H4 (cell line): ENCODE measurements at regions not wholly inside any gene's neighbourhood (a gene's known extent, or its start where the extent isn't known, plus 50 kb on each side); places are given as distances from the start of the nearest gene placed in this dataset.
A peak's percentile ranks its signal among the peaks of the same experiment; 100 is the strongest.

Experiments
- DNase-seq: peaks from one replicate; pipeline ENCODE4 v3.0.0-alpha.2; 2015; ENCODE audit warnings: low spot score

DNA sequence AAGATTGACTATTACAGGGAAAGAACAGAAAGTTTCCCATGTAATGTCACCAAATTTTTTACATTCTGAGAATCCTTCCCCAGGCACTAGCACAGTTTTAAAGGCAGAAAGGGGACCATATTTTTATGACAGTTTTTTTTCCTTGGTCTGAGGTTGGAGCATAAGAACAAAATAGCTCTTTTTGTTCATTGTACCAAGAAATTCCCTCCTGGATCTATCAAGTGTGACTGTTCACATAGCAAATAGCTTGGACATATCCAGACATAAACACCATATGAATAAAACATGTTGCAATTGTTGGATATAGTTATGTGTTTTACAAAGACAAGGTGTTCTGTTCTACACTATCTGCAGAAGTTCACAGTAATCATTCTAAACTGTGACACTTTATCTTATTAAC is 182.4 kb upstream of the ADGRL2 start:
- DNase-seq: no peak

DNA sequence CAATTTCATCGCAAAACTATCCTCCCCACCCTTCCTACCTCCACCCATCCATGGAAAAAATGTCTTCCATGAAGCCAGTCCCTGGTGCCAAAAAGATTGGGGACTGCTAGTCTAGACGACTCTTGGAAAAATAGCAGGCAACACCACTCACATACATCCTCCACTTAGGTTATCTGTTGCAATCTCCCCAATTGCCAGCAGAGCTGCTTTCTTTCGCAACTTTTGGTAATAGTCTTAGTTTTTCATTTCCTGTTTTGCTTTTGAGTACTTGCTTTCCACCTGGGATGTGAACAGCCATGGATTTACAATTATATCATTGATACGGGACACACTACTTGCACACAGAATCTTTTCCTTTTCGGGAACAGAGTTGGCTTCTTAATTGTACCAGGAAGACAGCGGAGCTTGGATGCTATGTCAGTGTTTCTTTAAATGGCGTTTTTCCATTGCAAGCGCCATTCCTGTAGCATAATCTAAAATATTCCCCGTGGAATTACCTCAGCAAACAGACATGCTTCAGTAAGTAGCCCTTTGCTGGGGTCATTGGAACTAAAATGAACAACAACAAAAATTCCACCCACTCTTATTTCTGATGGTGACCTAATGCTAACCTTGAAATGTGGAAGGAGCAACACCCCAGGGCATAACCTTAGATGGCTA is 183.3 kb upstream of the ADGRL2 start:
- peak; percentile 14 for DNase-seq

DNA sequence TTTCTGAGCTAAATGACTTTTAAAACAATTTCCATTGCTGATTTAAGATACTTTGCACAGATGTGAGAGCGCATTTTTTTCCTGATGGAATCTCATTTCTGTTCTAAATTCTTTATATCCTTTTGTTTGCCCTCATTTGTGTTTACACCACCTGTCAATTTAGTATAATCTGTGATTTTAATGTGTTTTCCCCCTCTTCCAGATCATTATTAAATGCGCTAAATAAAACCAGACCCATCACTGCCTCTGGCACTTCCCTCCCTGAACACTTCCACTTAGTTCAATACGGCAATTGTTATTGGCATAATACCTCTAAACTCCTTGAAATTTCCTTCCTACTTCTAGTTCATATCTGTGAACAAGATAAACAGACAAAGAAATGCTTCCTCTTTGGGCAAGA is 186.9 kb upstream of the ADGRL2 start:
- no peak for DNase-seq

DNA sequence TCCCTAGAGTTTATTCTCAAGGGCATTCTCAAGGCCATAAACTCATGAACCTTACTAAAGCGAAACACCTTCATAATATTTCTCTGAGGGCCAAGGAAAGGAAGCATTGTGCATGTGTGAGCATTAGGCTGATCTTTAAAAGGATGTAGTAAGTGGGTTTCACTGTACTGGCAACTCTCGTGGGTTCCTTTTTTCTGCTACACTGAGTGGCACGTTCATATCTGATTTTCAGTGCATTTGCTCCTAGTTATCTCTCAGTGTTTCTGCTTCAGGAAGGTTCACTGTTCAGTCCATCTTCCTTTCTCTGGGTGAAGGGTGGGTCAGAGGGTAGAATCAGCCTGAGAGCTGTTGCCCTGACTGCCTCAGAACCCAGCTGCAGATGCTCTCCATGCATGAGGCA is 192.8 kb upstream of the ADGRL2 start:
- no peak for DNase-seq

DNA sequence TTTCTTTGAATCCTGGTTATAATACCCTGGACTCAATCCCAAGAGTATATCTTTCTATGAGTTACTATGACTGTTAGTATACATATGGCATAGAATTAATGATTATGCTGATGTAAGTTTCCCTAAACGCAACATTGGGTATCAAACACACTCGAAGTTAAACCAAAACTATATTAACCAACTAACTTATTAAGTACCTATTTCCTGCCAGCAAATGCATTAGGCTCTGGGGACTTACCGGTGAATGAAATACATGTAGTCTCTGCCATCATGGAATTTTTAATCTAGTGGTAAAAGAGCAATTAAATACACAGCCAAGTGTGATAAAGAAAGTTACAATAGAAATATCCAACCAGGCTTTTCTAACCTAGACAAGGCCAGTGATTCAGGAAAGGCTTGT is 193.6 kb upstream of the ADGRL2 start:
- no peak for DNase-seq

DNA sequence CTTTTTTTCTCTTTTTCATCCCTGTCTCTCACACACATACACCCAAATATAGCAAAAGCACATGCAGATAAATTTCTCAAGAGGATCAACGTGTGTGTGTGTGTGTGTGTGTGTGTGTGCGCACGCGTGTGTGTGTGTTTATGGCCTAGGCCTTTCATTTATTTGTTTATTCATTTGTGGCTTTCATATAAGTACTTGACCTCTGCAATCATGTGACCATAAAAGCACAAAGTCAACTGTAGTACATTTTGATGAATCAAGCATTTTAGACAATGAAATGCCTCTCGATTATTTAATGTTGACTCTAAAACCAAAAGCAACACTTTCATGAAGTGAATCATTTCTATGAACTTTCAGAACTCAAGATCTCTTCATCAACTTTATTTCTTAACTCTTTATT is 194.1 kb upstream of the ADGRL2 start:
- no peak for DNase-seq

DNA sequence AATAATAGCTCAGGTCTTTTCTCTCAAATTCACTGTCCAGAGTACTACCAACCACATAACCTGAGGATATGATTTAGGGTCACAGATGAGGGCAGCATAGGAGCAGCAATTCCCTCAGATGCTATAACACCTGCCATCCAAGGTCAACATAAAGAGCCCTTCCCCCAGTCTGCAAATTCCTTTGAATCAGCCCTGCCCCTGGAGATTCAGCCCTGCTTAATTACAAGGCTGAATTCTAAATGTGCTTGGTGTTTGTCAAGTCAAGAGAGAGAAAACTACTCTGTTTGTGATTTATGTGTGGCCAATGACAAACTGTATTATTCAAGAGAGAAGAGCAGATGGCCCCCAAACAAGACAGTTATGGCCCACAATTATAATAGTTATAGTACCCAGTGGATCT is 195.7 kb upstream of the ADGRL2 start:
- DNase-seq: no peak

DNA sequence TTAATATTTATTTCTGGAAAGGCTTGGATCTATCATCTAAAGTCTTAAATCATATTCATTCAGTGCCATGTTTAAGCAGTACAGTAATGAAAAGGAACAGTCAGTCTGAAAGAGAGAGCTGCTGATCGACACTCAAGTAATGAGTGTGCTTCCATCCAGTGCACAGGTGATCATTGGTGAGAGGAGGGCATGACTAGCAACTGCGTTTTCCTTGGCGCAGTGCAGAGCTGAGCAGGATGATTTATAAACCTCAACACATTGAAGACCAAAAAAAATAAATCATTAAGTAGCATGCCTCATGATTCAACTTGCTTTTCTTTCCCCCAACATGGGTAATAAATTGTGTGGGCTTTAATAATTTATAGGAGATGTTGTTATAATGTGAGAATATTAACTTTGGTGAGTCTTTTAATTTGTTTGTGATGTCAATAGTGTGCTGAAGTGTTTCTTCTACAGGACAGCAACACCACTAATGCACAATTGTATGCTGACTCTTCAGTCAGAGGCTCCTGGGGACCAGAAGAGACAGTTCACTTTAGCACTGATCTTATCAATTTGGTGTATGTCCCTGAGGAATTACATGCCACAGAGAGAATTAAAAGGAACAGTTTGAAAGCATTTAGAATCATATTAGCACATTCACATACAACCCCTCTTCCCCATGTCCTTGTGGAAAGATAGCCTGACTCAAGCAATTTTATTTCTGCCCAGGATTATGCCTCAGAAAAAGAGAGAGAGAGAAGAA is 199.7 kb upstream of the ADGRL2 start:
- DNase-seq: no peak

DNA sequence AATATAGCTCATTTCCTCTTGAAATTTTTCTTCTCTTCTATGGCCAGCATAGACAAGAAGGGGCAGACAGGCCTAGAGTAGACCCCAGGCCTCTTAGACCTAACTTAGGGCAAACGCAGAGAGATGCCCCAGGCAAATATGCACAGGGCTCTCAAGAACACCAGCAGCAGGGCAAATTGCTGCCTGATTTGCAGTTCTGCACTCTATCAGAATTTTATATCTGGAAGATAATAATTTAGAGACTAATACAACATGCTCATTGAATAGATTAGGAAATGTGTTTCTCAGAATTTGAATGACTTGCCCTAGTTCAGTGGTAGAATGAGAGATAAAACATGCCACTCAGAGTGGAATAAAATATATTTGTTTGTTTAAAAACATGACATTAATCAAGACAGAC is 200.4 kb upstream of the ADGRL2 start:
- no peak for DNase-seq

DNA sequence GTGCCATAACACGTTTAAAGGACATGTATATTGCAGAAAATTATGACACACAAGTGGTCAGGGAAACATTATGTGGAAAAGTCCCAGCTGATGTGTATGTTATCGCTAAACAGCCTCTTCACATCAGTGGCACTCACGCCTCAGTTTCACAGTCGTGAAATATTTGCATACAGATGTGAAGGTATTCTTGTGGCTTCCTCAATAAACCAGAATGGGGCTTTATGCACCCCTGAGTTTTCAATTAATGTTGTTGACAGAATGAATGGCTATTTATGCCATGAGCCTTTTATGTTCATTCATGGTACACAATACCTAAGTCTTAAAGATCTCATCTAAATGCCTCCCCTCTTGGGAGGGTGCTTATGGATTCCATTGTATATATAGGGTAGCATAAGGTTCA is 202.1 kb upstream of the ADGRL2 start:
- no peak for DNase-seq

DNA sequence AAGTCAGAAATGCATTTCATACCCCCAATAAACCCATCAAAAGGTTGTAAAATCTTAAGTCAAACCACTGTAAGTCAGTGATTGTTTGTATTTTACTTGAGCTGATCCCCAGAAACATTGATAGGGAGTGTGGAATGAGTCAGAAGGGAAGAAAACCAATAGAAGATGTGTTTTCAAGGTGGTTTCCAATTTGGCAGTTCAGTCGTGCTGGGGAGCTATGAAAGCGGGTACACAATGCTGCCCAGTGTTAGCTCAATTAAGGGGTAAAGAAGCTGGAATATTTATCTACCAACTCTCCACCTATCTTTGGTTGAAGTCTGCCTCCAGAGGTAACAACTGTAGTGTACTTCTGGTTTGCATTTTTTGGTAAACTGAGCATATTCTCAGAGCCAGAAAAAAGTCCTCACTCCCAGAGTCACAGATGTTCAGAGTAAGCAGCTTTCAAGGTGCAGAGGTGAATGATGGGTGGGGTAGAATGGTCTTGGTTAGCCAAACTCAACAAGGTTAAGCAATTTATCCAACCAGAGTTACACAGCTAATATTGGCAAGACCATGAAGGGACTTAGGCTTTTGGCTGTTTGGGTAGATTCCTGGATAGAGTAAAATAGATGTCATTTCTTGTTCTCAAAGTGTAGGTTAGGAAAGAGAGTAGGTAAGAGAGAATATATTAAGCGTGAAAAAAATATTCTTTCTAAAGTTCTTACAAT is 202.9 kb upstream of the ADGRL2 start:
- no peak for DNase-seq

DNA sequence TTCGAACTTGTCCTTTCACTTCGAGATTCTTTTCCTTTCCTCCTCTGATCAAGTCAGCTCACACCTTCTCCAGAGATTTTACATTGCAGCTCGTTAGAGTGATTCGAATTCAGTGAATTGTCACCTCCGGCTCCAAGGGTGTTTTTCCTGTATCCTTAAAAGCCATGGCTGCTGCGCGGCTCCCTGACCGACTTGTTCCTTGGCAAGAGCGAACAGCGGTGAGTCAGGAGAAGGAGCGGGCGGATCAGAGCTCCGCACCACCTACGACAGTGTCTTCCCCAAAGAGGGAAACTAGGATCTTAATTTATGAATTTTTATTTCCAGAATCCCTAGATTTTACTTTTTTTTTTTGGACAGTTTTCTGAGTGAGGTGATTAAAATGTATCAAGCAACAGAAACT is 204.4 kb upstream of the ADGRL2 start:
- no peak for DNase-seq

DNA sequence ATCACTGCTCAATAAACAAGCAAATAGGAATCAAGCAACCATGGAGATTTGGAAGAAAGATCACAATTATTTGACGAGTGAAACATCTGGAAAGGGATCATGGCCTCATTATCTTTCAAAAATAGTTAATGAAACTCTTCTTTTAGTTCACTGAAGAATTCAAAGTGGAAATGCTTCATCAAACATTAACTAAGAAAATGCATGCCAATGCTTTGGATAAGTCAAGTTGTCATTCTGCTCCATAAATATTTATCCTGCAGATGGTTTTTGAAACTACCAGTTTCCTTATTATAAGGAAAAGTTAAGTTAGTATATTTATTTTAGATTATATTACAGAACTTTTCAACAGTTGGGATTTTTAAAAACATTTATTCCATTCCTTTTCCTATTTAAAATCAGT is 206.5 kb upstream of the ADGRL2 start:
- DNase-seq: no peak

DNA sequence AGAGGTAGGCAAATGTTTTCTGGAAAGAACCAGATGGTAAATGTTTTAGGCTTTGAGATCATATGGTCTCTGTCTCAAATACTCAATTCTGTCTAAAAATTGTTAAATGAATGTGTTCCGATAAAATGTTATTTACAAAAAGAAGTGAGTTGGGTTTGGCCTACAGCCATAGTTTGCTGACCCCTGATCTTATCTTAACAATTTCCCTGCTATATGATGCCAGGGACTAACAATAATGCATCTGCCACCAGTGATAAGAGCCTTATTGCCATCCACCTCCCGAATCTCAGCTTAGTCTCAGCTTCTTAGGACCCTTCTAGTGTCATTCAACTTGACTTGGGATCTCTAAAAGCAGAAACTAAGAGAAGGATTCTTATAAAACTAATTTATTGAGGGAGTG is 208.5 kb upstream of the ADGRL2 start:
- no peak for DNase-seq

DNA sequence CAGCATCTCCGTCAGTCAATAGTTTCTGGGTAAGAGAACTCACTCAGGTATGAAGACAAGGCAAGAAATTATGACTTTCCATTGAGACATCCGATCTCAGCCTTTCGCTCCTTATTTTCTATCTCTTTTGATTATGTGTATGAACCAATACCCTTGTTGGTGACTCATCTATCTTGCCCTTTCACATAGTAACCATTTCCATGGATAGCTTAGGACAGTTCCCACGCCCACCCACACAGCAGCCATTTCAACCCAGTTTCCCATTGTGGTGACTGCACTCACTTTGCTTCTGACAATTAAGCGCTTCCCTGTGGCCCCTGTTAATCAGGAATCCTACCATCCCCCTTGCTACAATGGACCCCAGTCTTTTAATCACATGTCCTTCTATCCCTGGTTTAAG is 210.6 kb upstream of the ADGRL2 start:
- no peak for DNase-seq

DNA sequence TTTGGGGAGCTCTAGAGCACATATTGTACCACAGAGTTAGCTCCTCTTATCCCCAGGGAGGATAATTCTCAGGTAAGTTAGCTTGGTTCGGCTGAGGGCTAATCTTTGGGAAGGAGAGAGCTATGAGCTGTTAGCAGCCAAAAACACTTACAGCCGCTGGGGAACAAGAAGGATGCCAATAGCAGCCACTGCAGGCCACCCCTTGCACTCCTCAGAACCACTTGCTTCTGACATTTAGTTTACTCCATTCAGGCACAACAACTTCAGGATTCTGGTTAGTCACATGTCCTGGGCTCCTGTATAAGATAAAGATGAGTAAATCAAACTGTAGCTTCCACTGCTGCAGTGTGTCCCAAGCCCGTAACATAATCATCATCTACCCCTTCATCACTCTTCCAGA is 212.6 kb upstream of the ADGRL2 start:
- no peak for DNase-seq

DNA sequence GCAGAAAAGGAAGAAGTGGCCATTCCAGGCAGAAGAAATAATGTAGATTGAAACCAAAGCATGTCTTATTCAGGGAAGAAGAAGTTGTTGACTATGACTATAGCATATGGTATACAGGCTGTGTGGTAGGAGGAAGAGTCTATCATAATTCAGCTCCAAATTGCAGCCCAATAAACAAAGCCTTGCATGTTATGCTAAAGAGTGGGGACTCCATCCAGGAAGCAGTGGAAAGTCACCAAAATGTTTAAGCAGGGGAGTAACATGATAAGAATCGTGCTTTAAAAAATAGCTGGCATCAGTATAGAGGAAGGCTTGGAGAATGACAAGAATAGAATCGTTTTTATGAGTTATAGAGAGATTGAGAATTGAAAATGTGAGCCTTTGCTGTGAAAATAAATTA is 213.3 kb upstream of the ADGRL2 start:
- no peak for DNase-seq

DNA sequence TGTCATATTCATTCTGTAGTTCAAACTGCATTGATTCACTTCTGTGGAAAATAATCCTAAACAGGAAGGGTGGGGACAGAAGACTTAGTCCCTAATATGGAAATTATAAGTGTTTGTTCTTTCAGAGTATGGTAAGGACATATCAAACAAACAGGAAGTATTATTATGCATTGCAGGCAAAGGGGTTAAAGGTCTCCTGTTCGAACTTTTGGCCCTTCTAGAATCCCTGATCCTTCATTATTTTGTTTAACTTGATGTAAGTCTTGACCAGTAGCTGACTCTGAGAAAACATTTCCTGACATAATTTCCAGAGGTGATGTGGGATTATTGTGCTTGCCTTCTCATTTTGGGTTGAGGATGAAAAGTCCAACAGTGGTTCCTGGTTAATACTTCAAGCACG is 215.4 kb upstream of the ADGRL2 start:
- no peak for DNase-seq

DNA sequence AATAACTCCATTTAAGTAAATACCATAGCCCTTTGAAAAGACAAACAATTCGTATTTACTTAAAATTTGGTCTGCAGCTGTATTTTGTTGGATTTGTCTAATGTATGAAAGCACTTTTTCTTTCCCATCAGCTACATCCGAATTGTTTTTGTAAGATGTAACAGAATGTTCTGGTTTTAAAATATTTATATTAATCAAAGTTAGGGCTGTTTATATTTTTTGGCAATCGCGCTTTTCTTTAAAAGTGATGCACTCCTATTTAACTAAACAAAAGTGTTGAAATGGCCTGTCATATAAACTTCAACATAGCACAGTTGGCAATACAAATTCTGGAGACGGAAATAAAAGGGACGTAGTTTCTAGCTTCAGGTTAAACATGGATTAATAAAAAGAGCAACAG is 216.3 kb upstream of the ADGRL2 start:
- DNase-seq: no peak

DNA sequence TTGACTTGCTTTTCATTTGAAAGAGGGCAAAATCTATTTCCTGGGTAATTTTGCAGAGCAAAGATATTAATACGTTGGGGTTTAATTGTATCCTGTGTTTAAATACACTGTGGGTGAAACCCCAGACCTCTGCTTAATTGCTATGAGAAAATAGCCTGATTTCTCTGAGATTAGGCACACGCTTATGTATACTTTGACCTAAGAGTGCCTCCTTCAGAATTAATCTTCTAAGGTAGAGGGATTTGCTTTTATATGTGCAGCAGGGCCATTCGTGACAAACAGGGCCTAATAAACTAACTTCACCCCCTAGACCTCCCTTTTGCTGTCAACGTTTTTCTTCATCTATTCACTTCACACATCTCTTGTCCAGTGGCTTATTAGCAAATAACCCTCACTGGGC is 216.9 kb upstream of the ADGRL2 start:
- DNase-seq: no peak

DNA sequence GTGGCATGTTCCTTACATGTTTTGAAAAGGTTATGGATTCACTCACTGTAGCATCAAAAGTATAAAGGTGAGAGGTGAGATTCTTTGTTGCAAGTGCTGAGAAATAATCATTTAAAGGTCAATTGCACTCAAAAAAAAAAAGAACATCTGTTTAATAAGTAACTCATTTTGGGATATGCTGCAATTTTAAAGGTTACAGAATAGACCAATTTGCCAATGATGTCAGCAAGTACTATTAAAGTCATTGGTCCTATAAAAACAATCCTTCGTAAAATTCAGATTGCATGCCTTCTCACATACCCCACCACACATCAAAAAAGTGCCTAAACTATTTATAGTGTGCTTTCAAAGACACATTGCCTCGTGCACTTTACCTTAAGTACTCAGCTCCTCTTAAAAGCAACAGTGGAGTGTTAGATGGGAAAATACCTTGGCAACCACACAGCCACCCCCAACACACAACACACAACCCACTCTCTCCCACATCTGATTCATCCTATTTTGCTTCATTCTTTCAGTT is 218.2 kb upstream of the ADGRL2 start:
- DNase-seq: no peak

DNA sequence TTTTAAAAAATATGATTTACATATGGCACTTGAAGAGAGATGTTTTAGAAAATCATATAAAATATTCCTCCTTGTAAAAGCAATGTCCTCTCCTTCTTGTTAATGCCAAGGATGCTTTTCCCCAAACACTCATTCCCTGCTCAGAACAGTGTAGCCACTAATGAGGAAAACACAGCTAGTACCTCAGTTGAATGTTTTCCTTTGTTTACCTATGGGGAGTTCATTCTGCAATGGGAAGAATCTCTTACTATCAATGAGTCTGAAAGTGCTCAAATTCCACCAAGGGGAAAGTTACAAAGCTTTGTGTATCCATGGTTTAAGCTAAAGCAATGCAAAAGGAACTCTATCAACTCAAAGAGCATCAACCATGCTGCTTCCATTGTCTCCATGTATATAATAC is 221.9 kb upstream of the ADGRL2 start:
- DNase-seq: no peak
